ENCODE measurements at regions not wholly inside any gene's neighbourhood (a gene's known extent, or its start where the extent isn't known, plus 50 kb on each side); places are given as distances from the start of the nearest gene placed in this dataset.

DNA sequence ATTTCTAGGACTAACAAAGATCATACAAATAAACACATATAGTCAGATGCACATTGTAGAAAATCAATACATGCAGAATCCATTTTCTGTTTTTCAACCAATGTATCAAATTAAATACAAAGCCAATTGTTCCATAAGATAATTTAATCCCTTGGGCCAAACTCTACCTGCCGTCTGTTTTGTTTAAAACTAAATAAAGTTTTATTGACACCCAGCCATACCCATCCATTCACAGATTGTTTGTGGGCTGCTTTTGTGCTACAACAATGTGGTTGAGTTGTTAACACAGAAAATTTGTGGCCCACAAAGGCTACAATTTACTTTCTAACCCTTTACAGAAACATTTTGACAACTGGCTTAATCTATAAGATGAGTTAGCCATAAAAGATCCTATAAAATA is 484.0 kb upstream of the ID2 start:
- TF ChIP-seq CTCF (conservative IDR thresholded peaks at IDR 0.05; ENCODE audit: low read depth, low read length) = no peak
- no peak for TF ChIP-seq EZH2 (IDR thresholded peaks at IDR 0.05; ENCODE audit: borderline replicate concordance, low read depth, low read length, poor library complexity, severe bottlenecking)
